GM19397 (cell line): ENCODE measurements at regions not wholly inside any gene's neighbourhood (a gene's known extent, or its start where the extent isn't known, plus 50 kb on each side); places are given as distances from the start of the nearest gene placed in this dataset.

Source experiments
- ATAC-seq: cut with Tn5 transposase; IDR thresholded peaks from one replicate; pipeline ENCODE4 v1.9.1; 2021; ENCODE audit warnings: mild to moderate bottlenecking, moderate library complexity; ENCODE audit not compliant: unreplicated experiment

GRCh38 chr2:234655706-234656105, 158.8 kb upstream of the ARL4C start:
- ATAC-seq, result no peak

- no peak for ATAC-seq
Measured at GRCh38 chr2:234650911-234651310, 154.0 kb upstream of the ARL4C start.

- no peak for ATAC-seq
Measured at GRCh38 chr2:234649951-234650350, 153.1 kb upstream of the ARL4C start.

- no peak for ATAC-seq
Measured at GRCh38 chr2:234643407-234643806, 146.5 kb upstream of the ARL4C start.

- no peak for ATAC-seq
Measured at GRCh38 chr2:234641086-234641485, 144.2 kb upstream of the ARL4C start.

GRCh38 chr2:234640657-234641056, 143.8 kb upstream of the ARL4C start:
- no peak for ATAC-seq

GRCh38 chr2:234638966-234639365, 142.1 kb upstream of the ARL4C start:
- ATAC-seq, result no peak

- ATAC-seq, result no peak
Measured at GRCh38 chr2:234635284-234635683, 138.4 kb upstream of the ARL4C start.

GRCh38 chr2:234633581-234634230, 136.8 kb upstream of the ARL4C start:
- no peak for ATAC-seq

- no peak for ATAC-seq
Measured at GRCh38 chr2:234632527-234633391, 135.9 kb upstream of the ARL4C start.

GRCh38 chr2:234631646-234632514, 135.0 kb upstream of the ARL4C start:
- ATAC-seq, result no peak

GRCh38 chr2:234630801-234631261, 133.9 kb upstream of the ARL4C start:
- ATAC-seq, result no peak

GRCh38 chr2:234629596-234629995, 132.7 kb upstream of the ARL4C start:
- no peak for ATAC-seq

GRCh38 chr2:234628953-234629352, 132.1 kb upstream of the ARL4C start:
- ATAC-seq, result no peak

GRCh38 chr2:234627308-234627707, 130.4 kb upstream of the ARL4C start:
- no peak for ATAC-seq

GRCh38 chr2:234626566-234627130, 129.8 kb upstream of the ARL4C start:
- no peak for ATAC-seq

- ATAC-seq, result no peak
Measured at GRCh38 chr2:234625626-234626250, 128.9 kb upstream of the ARL4C start.

GRCh38 chr2:234623521-234623991, 126.7 kb upstream of the ARL4C start:
- no peak for ATAC-seq

- no peak for ATAC-seq
Measured at GRCh38 chr2:234621120-234621519, 124.2 kb upstream of the ARL4C start.

- no peak for ATAC-seq
Measured at GRCh38 chr2:234620018-234620417, 123.1 kb upstream of the ARL4C start.
